ENCODE measurements at regions not wholly inside any gene's neighbourhood (a gene's known extent, or its start where the extent isn't known, plus 50 kb on each side); places are given as distances from the start of the nearest gene placed in this dataset.
"Not testable (repeated sequence)": the region's sequence is repeated elsewhere in the genome, so short reads cannot be mapped to it uniquely, and the experiment has no call there.

GRCh38 chr10:8158193-8159071 is 103.9 kb downstream of the GATA3 start:
- DNase-seq (ENCODE audit: low read depth): no peak
- H3K4me3 ChIP-seq (replicated peaks; ENCODE audit: low read depth, low read length): no peak overlapping the region
- TF ChIP-seq CTCF (IDR thresholded peaks at IDR 0.05; ENCODE audit: low read length, missing control alignments): no peak

- TF ChIP-seq CTCF (IDR thresholded peaks at IDR 0.05; ENCODE audit: low read length, missing control alignments): no peak
- no peak for DNase-seq (ENCODE audit: low read depth)
- H3K4me3 ChIP-seq (replicated peaks; ENCODE audit: low read depth, low read length): no peak overlapping the region
These were observed 105.1 kb downstream of the GATA3 start for GRCh38 chr10:8159341-8160165.

- no peak overlapping the region for H3K4me3 ChIP-seq (replicated peaks; ENCODE audit: low read depth, low read length)
- no peak for TF ChIP-seq CTCF (IDR thresholded peaks at IDR 0.05; ENCODE audit: low read length, missing control alignments)
- no peak for DNase-seq (ENCODE audit: low read depth)
These were observed 109.3 kb downstream of the GATA3 start for GRCh38 chr10:8163824-8164223.

GRCh38 chr10:8164640-8165039 is 110.2 kb downstream of the GATA3 start:
- H3K4me3 ChIP-seq (replicated peaks; ENCODE audit: low read depth, low read length); DNase-seq (ENCODE audit: low read depth): not testable (repeated sequence)

GRCh38 chr10:8168836-8169235 is 114.3 kb downstream of the GATA3 start:
- no peak overlapping the region for H3K4me3 ChIP-seq (replicated peaks; ENCODE audit: low read depth, low read length)
- no peak for TF ChIP-seq CTCF (IDR thresholded peaks at IDR 0.05; ENCODE audit: low read length, missing control alignments)
- DNase-seq (ENCODE audit: low read depth): no peak

GRCh38 chr10:8171008-8171407 is 116.5 kb downstream of the GATA3 start:
- no peak for DNase-seq (ENCODE audit: low read depth)
- H3K4me3 ChIP-seq (replicated peaks; ENCODE audit: low read depth, low read length): no peak overlapping the region
- no peak for TF ChIP-seq CTCF (IDR thresholded peaks at IDR 0.05; ENCODE audit: low read length, missing control alignments)

GRCh38 chr10:8172604-8173003 is 118.1 kb downstream of the GATA3 start:
- no peak for TF ChIP-seq CTCF (IDR thresholded peaks at IDR 0.05; ENCODE audit: low read length, missing control alignments)
- DNase-seq (ENCODE audit: low read depth): no peak
- no peak overlapping the region for H3K4me3 ChIP-seq (replicated peaks; ENCODE audit: low read depth, low read length)
